Breast epithelium (tissue), 3 donors: ENCODE measurements at regions not wholly inside any gene's neighbourhood (a gene's known extent, or its start where the extent isn't known, plus 50 kb on each side); places are given as distances from the start of the nearest gene placed in this dataset.

Experiments
- CTCF ChIP-seq, 3 donors: fragments of 450-650 bp; IDR thresholded peaks; one replicate each; pipeline ENCODE4 v1.5.1; 2016 to 2017; ENCODE audit warnings: antibody characterized with exemption in 3 of 3, mild to moderate bottlenecking in 3 of 3, moderate library complexity in 3 of 3
- POLR2A ChIP-seq: fragments of 450-650 bp; IDR thresholded peaks from one replicate; pipeline ENCODE4 v1.6.1; 2016; ENCODE audit warnings: antibody characterized with exemption, mild to moderate bottlenecking, moderate library complexity

- TF ChIP-seq POLR2A (no peak), CTCF (IDR thresholded peaks at IDR 0.05) (no peak)
Measured at GRCh38 chr7:26459540-26460193, 168.0 kb downstream of the SNX10 start.
